Midbrain (tissue), 1 donor: ENCODE measurements at regions not wholly inside any gene's neighbourhood (a gene's known extent, or its start where the extent isn't known, plus 50 kb on each side); places are given as distances from the start of the nearest gene placed in this dataset.
A peak's percentile ranks its signal among the peaks of the same experiment; 100 is the strongest.

Experiments used
- DNase-seq: peaks from one replicate; lab custom pipeline; 2025; lab: John Stamatoyannopoulos, UW

- no peak for DNase-seq
Measured at GRCh38 chr5:135662683-135663082, 83.9 kb upstream of the CXCL14 start.

- DNase-seq, result no peak
Measured at GRCh38 chr5:135662061-135662481, 83.3 kb upstream of the CXCL14 start.

DNA sequence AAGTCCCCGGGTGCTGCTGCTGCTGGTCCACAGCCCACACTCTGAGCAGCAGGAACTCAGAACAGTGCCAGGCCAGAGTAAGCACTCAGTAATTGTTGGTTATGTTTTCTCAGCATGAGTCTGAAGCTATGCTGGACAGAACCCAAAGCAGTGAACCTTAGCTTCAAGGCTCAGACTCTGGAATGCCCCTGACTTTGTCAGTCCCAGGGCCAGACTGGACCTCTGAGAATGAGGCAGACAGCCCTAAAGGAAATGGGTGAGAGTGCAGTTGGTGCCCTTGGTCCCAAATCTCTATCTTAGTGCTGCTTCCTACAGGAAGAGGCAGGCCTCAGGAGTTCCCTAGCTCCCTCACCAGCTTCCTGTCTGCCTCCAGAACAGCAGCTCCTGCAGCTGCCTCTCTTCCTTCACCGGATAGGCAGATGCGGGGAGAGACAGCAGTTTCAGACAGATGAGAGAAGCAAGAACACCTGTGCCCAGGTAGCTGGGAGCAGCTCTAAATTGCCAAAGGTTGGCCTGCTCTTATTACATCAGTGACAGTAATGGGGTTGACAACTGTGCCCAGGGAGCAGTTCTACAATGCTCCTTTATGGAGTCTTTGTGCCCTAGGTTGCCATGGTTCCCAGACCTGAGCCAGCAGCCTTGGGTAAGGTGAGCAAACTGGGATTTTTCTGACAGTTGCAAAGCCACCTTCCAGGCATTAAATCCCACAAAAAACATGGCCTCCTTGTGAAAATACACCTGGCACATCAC lies 82.2 kb upstream of the CXCL14 start:
- DNase-seq, result peak; percentile 4

DNA sequence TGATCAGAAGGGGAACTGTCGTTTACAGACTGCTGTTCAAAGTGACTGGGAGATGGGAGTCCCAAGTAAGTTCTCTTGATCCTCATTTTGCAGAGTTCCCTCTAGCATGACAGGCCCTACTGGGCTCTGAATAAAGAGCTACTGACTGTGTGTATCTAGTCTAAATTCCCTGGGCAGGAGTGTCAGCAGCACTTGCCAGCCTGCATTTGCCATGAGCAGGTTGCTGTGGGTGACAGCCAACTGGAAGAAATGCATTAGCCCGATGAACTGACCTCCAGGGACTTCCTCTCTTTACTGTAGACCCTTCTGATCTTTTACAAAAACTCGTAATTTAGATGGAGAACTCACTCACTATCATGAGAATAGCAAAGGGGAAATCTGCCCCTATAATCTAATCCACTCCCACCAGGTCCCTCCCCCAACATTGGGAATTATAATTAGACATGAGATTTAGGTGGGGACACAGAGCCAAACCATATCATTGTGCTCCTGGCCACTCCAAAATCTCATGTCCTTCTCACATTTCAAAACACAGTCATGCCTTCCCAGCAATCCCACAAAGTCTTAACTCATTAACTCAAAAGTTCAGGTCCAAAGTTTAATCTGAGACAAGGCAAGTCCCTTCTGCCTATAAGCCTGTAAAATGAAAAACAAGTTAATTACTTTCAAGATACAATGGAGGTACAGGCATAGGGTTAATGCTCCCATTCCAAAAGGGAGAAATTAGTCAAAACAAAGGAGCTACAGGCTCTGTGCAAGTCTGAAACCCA lies 78.9 kb upstream of the CXCL14 start:
- DNase-seq, result no peak

GRCh38 chr5:135655468-135655815 lies 76.7 kb upstream of the CXCL14 start:
- no peak for DNase-seq

- DNase-seq, result no peak
Measured at GRCh38 chr5:135654761-135655467, 76.1 kb upstream of the CXCL14 start.

GRCh38 chr5:135651156-135651555 lies 72.4 kb upstream of the CXCL14 start:
- no peak for DNase-seq

DNA sequence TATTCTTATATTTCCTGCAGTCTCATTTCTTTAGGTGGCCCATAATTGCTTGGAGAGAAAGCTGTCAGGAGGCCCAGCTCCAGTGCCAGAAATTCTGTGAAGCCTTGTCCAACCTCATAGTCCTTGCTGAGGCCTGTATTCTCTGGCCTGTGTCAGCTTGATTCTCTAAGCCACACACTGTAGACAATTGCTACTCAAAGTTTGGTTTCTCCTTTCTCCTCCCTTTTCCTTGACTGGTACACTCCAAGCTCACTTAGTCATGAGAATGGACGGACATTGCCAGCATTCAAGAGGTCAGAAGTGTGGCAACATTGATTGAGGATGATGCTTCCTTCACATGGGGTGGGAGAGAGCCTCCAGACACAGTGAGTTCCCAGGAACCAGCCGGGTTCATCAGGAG lies 71.3 kb upstream of the CXCL14 start:
- DNase-seq, result no peak

- DNase-seq, result no peak
Measured at GRCh38 chr5:135649435-135649834, 70.6 kb upstream of the CXCL14 start.

GRCh38 chr5:135648116-135648515 lies 69.3 kb upstream of the CXCL14 start:
- DNase-seq, result no peak

DNA sequence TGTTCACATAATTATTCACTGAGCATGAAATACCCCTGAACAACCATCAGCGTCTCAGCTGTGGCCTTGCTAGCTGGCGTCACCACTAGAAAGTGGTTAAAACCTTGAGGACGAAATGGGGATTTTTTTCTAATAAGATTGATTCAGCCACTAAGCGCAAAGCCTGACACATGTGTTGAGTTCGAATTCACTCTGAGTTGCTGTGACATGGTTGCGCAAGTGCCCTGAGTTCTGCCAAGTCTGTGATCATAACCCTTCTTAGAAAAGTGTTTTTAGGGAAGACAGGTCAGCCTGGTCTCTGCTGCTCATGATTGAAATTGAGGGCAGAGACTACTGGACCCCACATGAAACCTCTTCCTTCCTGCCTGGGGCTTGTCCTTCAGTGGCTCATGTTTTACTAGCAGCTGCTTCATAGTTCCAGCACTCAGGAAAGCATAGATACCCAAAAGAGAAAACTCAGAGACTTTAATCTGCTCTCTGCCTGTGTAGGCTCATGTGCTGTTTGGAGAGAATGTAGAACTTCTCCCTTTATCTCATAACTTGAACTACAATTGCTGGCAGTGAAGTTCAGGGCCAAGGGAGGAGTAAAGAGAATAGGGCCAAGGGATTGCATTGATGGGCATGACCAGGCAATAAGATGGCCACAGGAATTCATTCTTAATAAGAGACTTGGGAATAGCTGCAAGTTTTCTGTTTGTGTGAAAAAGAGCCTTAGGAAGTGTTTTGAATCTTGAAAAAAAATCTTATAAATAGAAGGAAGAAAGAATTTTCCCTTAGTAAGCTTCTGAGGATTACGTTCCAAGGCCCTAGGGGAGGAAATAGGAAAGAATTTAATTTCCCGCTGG lies 66.8 kb upstream of the CXCL14 start:
- DNase-seq, result no peak

GRCh38 chr5:135644816-135645215 lies 66.0 kb upstream of the CXCL14 start:
- DNase-seq, result no peak

- no peak for DNase-seq
Measured at GRCh38 chr5:135643881-135644766, 65.3 kb upstream of the CXCL14 start.

DNA sequence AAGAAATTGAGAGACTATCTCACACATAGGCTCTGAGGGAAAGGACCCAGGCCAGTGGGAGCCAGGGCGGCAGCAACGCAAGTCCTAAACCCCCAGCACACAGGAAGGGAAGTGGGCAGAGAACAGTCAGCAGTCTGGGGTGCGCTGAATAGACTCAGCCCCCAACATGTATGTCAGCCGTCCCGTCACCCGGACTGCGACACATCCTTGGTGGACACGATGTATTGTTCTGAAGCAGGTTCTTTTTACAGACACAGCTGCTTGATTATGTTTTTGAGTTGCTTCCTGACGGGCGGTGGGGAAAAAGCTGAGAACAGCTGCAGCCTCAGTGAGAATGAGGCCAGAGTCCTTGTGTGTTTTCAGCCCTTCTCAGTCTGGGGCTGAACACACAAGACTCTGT lies 64.1 kb upstream of the CXCL14 start:
- no peak for DNase-seq

- no peak for DNase-seq
Measured at GRCh38 chr5:135642488-135642870, 63.7 kb upstream of the CXCL14 start.

DNA sequence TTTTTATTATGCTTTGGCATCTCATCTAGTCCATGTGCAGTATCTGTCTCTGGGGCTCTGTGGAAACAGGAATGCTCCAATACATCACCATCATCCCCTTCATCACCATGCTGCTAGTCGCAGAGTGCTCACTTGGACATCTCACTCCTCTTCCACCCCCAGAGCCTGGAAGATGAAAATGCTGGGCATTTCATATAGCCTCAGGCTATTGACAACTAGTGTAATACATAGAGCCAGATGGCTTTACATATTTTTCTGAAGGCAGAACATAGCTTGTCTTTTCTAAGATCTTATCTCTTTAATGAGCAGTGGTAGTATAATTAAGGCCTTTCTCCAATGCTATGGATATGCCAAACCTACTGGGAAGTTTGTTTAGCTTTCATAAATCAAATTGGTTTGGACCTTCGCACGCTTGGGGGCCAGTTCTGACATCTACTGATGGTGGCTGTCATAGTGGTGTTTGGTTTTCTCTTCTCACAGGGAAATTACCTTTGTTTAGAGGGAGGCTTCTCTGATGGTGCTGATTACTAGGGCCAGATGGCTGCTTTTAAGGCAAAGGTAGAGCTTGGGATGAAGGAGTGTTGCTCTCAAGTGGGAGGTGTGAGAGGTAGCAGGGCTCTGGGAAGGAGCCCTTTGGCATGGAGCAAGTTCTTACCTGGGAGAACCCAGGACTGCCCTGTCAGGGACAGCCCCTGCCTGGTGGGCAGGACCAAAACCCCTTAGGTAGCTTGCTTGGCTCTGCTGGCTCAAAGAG lies 63.1 kb upstream of the CXCL14 start:
- DNase-seq, result no peak

GRCh38 chr5:135641319-135641718 lies 62.5 kb upstream of the CXCL14 start:
- DNase-seq, result no peak

DNA sequence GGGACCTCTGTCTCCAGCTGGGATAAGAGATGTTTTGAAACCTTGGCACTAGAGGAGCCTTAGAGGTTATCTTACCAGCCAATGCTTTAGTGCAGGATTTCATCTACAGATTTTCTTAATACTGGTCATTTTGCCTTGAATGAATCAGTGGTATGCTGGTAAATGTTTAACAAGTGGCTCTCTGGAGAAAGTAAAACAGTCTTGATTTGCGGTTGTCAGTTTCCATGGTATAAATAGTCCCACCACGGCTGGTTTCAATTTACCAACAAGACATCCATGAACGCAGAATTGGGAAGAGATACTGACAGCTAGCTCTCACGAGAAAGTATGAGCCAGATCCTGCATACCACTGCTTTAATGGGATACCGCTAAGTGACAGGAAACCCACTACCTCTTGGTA lies 56.7 kb upstream of the CXCL14 start:
- DNase-seq, result no peak

- no peak for DNase-seq
Measured at GRCh38 chr5:135632798-135633197, 54.0 kb upstream of the CXCL14 start.

GRCh38 chr5:135631391-135631790 lies 52.6 kb upstream of the CXCL14 start:
- no peak for DNase-seq
